ENCODE measurements at regions not wholly inside any gene's neighbourhood (a gene's known extent, or its start where the extent isn't known, plus 50 kb on each side); places are given as distances from the start of the nearest gene placed in this dataset.
A peak's percentile ranks its signal among the peaks of the same experiment; 100 is the strongest.

DNA sequence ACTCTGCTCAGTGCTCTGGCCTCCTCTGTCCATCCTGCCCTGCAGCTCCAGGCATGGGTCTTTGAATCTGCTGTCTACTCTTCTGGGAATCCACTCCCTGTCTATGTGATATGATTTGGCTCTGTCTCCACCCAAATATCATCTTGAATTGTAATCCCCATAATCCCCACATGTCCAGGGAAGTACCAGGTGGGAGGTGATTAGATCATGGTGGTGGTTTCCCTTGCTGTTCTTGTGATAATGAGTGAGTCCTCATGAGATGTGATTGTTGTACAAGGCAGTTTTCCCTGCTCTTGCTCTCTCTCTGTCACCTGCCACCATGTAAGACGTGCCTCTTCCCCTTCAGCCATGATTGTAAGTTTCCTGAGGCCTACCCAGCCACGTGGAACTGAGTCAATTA is 881.8 kb upstream of the ID2 start:
- intact Hi-C loops (cut with DNase I), result no loop called here
- Histone ChIP-seq H3K4me3 (no peak overlapping the region), H3K4me1 (peaks cover 0 to 17% (median 9%) of the 10 kb centered on the region in 4 donors), H3K27me3 (no peaks in the 10 kb centered on the region), H3K36me3 (no peaks in the 10 kb centered on the region), H3K27ac (replicated peaks in 1 of 4) (no peak overlapping the region), H3K9me3 (peaks cover 0 to 5% (median 0%) of the 10 kb centered on the region in 4 donors)
- TF ChIP-seq, protein P1, sequence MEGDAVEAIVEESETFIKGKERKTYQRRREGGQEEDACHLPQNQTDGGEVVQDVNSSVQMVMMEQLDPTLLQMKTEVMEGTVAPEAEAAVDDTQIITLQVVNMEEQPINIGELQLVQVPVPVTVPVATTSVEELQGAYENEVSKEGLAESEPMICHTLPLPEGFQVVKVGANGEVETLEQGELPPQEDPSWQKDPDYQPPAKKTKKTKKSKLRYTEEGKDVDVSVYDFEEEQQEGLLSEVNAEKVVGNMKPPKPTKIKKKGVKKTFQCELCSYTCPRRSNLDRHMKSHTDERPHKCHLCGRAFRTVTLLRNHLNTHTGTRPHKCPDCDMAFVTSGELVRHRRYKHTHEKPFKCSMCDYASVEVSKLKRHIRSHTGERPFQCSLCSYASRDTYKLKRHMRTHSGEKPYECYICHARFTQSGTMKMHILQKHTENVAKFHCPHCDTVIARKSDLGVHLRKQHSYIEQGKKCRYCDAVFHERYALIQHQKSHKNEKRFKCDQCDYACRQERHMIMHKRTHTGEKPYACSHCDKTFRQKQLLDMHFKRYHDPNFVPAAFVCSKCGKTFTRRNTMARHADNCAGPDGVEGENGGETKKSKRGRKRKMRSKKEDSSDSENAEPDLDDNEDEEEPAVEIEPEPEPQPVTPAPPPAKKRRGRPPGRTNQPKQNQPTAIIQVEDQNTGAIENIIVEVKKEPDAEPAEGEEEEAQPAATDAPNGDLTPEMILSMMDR (IDR thresholded peaks at IDR 0.05), result no peak
- TF ChIP-seq EP300 (IDR thresholded peaks at IDR 0.05) (no peak), POLR2A (IDR thresholded peaks at IDR 0.05; ENCODE audit: low read depth) (no peak), POLR2AphosphoS5 (IDR thresholded peaks at IDR 0.05) (no peak)
- WGBS, result 88% methylated on average over 2 of the region's 2 CpGs
- no peak for DNase-seq (ENCODE audit: extremely low spot score)

DNA sequence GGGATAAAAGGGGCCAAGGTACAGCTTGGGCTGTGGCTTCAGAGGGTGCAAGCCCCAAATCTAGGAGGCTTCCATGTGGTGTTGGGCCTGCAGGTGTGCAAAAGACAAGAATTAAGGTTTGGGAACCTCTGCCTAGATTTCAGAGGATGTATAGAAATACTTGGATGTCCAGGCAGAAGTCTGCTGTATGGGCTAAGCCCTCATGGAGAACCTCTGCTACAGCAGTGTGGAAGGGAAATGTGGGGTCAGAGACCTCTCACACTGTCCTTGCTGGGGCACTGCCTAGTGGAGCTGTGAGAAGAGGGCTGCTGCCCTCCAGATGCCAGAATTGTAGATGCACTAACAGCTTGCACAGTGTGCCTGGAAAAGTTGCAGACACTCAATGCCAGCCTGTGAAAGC is 880.6 kb upstream of the ID2 start:
- TF ChIP-seq POLR2A (IDR thresholded peaks at IDR 0.05; ENCODE audit: low read depth), result no peak
- TF ChIP-seq, protein P1 (IDR thresholded peaks at IDR 0.05), result no peak
- TF ChIP-seq EP300 (IDR thresholded peaks at IDR 0.05), result no peak
- no peak for TF ChIP-seq POLR2AphosphoS5 (IDR thresholded peaks at IDR 0.05)
- intact Hi-C loops (cut with DNase I), result no loop called here

DNA sequence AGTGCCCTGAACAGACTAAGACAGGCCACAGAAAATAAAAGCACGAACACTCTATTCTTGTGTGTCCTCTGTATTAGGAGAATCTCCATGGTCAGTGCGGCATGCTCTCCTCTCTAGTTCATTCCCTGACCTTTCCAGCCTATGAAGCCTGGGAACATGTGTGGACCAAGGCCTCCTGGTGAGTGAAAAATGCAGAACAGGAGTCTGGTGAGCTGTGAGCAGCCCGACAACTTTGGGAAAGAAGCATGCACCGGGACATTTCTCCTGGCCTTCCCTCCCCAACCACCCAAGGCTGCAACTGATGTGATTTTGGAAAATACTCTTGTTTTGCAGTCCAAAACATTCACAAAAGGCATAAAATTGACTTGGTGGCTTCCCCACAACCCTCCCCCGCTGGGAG is 878.3 kb upstream of the ID2 start:
- intact Hi-C loops (cut with DNase I), result no loop called here
- 81% methylated on average over 5 of the region's 5 CpGs for WGBS
- no peaks in the 10 kb centered on the region for H3K27me3 ChIP-seq
- H3K9me3 ChIP-seq, result peaks cover 0 to 5% (median 0%) of the 10 kb centered on the region in 4 donors
- no peak overlapping the region for H3K4me3 ChIP-seq
- TF ChIP-seq POLR2AphosphoS5 (IDR thresholded peaks at IDR 0.05) (no peak), POLR2A (IDR thresholded peaks at IDR 0.05; ENCODE audit: low read depth) (no peak), EP300 (IDR thresholded peaks at IDR 0.05) (no peak)
- TF ChIP-seq, protein P1 (IDR thresholded peaks at IDR 0.05), result no peak
- H3K4me1 ChIP-seq, result no peaks in the 10 kb centered on the region
- H3K36me3 ChIP-seq, result no peaks in the 10 kb centered on the region
- peak; percentile 37 for DNase-seq (ENCODE audit: extremely low spot score)
- H3K27ac ChIP-seq (replicated peaks in 1 of 4), result no peak overlapping the region

More for the DNA sequence above, 880.6 kb upstream of the ID2 start:
- Histone ChIP-seq H3K36me3 (no peaks in the 10 kb centered on the region), H3K27me3 (no peaks in the 10 kb centered on the region), H3K4me1 (peaks cover 0 to 5% (median 0%) of the 10 kb centered on the region in 4 donors), H3K27ac (replicated peaks in 1 of 4) (no peak overlapping the region), H3K4me3 (no peak overlapping the region), H3K9me3 (peaks cover 0 to 5% (median 0%) of the 10 kb centered on the region in 4 donors)
- no peak for DNase-seq (ENCODE audit: extremely low spot score)

DNA sequence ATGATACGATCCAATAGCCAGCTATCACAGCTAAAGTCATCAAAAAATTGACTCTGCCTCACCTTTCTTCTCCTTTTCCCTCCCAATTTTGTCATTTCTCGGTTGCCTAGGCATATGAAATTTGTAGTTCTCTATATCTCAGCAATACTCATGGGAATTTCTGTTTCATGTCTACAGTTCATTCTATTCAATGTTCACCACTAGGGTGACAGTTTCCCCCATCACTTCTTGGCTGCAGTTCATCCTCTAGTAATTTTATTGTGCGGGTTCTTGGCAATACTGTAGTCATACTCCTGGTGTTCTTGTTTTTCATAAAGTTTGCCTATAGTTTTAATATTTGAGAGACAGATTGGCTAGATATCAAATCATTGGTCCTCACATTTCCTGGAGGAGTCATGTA is 872.2 kb upstream of the ID2 start:
- no peak for TF ChIP-seq POLR2A (IDR thresholded peaks at IDR 0.05; ENCODE audit: low read depth)
- no peak for TF ChIP-seq POLR2AphosphoS5 (IDR thresholded peaks at IDR 0.05)
- TF ChIP-seq, protein P1 (IDR thresholded peaks at IDR 0.05), result no peak
- no peak for TF ChIP-seq EP300 (IDR thresholded peaks at IDR 0.05)
- H3K4me1 ChIP-seq, result no peaks in the 10 kb centered on the region
- no peak overlapping the region for H3K4me3 ChIP-seq
- intact Hi-C loops (cut with DNase I), result no loop called here
- H3K27ac ChIP-seq (replicated peaks in 1 of 4), result no peak overlapping the region
- WGBS, result 86% methylated on average over 3 of the region's 3 CpGs
- H3K27me3 ChIP-seq, result no peaks in the 10 kb centered on the region
- no peaks in the 10 kb centered on the region for H3K9me3 ChIP-seq
- no peaks in the 10 kb centered on the region for H3K36me3 ChIP-seq
- no peak for DNase-seq (ENCODE audit: extremely low spot score)

DNA sequence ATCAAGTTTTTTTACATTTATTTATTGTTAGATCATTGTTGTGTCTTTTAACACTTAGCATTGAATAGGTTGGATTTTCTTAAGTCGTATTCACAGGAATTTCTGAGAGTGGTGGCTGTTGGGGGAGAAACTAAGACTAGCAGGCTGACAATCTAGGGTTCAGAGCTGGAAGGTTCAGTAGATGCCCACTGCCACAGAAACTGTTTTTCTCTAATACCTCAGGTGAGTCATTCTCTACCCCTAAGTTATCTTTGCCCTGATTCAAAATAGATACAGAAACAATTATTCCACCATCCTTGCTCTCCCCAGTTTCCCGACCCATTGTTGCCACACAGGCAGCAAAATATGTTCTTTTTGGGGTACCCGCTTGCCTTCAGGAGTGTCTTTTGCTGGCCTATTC is 870.8 kb upstream of the ID2 start:
- Histone ChIP-seq H3K4me1 (no peaks in the 10 kb centered on the region), H3K36me3 (no peaks in the 10 kb centered on the region), H3K4me3 (no peak overlapping the region), H3K9me3 (no peaks in the 10 kb centered on the region), H3K27ac (replicated peaks in 1 of 4) (no peak overlapping the region), H3K27me3 (no peaks in the 10 kb centered on the region)
- 92% methylated on average over 3 of the region's 3 CpGs for WGBS
- TF ChIP-seq, protein P1 (IDR thresholded peaks at IDR 0.05), result no peak
- no peak for TF ChIP-seq POLR2A (IDR thresholded peaks at IDR 0.05; ENCODE audit: low read depth)
- TF ChIP-seq EP300 (IDR thresholded peaks at IDR 0.05), result no peak
- DNase-seq (ENCODE audit: extremely low spot score), result no peak
- intact Hi-C loops (cut with DNase I), result no loop called here

All from esophagus muscularis mucosa (tissue), 4 donors.